ENCODE measurements at regions not wholly inside any gene's neighbourhood (a gene's known extent, or its start where the extent isn't known, plus 50 kb on each side); places are given as distances from the start of the nearest gene placed in this dataset.

- TF ChIP-seq POLR2A (IDR thresholded peaks at IDR 0.05) (no peak), CTCF (IDR thresholded peaks at IDR 0.05) (no peak), EP300 (IDR thresholded peaks at IDR 0.05) (no peak)
Measured at GRCh38 chr2:122236152-122236874, 480.9 kb downstream of the TSN start.

Data from ovary (tissue), 3 donors.